GM21619 (cell line): ENCODE measurements at regions not wholly inside any gene's neighbourhood (a gene's known extent, or its start where the extent isn't known, plus 50 kb on each side); places are given as distances from the start of the nearest gene placed in this dataset.

Experiments
- ATAC-seq: cut with Tn5 transposase; IDR thresholded peaks from one replicate; pipeline ENCODE4 v1.9.1; 2021; ENCODE audit not compliant: unreplicated experiment

GRCh38 chr14:58836303-58836974 lies 198.7 kb downstream of the DACT1 start:
- ATAC-seq, result no peak

- no peak for ATAC-seq
Observed at GRCh38 chr14:58839233-58839632, 201.5 kb downstream of the DACT1 start.

- ATAC-seq, result no peak
Observed at GRCh38 chr14:58844544-58844943, 206.8 kb downstream of the DACT1 start.

- ATAC-seq, result no peak
Observed at GRCh38 chr14:58846682-58847465, 209.1 kb downstream of the DACT1 start.

GRCh38 chr14:58848365-58848764 lies 210.6 kb downstream of the DACT1 start:
- ATAC-seq, result no peak

GRCh38 chr14:58849601-58850000 lies 211.8 kb downstream of the DACT1 start:
- no peak for ATAC-seq

GRCh38 chr14:58850011-58850410 lies 212.2 kb downstream of the DACT1 start:
- no peak for ATAC-seq

GRCh38 chr14:58861586-58861985 lies 223.8 kb downstream of the DACT1 start:
- no peak for ATAC-seq

- ATAC-seq, result no peak
Observed at GRCh38 chr14:58862416-58863160, 224.8 kb downstream of the DACT1 start.

GRCh38 chr14:58863661-58864345 lies 226.0 kb downstream of the DACT1 start:
- ATAC-seq, result no peak

- ATAC-seq, result no peak
Observed at GRCh38 chr14:58864751-58865513, 227.2 kb downstream of the DACT1 start.

GRCh38 chr14:58865514-58866281 lies 227.9 kb downstream of the DACT1 start:
- ATAC-seq, result no peak

GRCh38 chr14:58866391-58866790 lies 228.6 kb downstream of the DACT1 start:
- no peak for ATAC-seq

GRCh38 chr14:58870961-58871360 lies 233.2 kb downstream of the DACT1 start:
- ATAC-seq, result no peak

- no peak for ATAC-seq
Observed at GRCh38 chr14:58871573-58871972, 233.8 kb downstream of the DACT1 start.

GRCh38 chr14:58872061-58872460 lies 234.3 kb downstream of the DACT1 start:
- ATAC-seq, result no peak

- ATAC-seq, result no peak
Observed at GRCh38 chr14:58873228-58873953, 235.6 kb downstream of the DACT1 start.

GRCh38 chr14:58875613-58876012 lies 237.9 kb downstream of the DACT1 start:
- no peak for ATAC-seq

GRCh38 chr14:58876608-58877007 lies 238.8 kb downstream of the DACT1 start:
- ATAC-seq, result no peak
